DOHH2 (cell line): ENCODE measurements at regions not wholly inside any gene's neighbourhood (a gene's known extent, or its start where the extent isn't known, plus 50 kb on each side); places are given as distances from the start of the nearest gene placed in this dataset.

Experiments used
- EZH2phosphoT487 ChIP-seq: fragments of 200-600 bp; sonication (generic); IDR thresholded peaks from 2 replicates; pipeline ENCODE4 v1.6.1; 2017; ENCODE audit warnings: borderline replicate concordance, mild to moderate bottlenecking, antibody characterized with exemption, low read length, moderate library complexity, mixed read lengths
- TF ChIP-seq, protein P1 (sequence below): fragments of 200-600 bp; sonication (generic); IDR thresholded peaks from one replicate; pipeline ENCODE4 v1.5.1; 2014; ENCODE audit warnings: antibody characterized with exemption, mild to moderate bottlenecking, low read depth, low read length; ENCODE audit not compliant: poor library complexity, severe bottlenecking

DNA sequence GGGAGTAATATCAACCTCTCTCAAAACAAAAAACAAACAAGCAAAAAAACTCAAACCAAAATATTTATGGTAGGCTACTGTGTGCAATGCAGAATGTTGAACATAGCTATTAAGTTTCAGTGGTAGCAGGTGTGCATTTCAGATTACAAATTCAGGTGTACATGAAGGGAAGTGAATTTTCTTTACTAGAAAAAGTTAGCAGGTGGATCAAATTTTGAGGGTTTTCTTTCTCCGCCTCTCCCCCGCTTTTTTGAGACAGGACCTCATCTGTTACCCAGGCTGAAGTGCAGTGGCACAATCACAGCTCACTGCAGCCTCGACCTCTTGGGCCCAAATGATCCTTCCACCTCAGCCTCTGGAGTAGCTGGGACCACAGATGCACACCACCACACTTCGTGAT is 109.7 kb upstream of the GOLIM4 start:
- TF ChIP-seq, protein P1, sequence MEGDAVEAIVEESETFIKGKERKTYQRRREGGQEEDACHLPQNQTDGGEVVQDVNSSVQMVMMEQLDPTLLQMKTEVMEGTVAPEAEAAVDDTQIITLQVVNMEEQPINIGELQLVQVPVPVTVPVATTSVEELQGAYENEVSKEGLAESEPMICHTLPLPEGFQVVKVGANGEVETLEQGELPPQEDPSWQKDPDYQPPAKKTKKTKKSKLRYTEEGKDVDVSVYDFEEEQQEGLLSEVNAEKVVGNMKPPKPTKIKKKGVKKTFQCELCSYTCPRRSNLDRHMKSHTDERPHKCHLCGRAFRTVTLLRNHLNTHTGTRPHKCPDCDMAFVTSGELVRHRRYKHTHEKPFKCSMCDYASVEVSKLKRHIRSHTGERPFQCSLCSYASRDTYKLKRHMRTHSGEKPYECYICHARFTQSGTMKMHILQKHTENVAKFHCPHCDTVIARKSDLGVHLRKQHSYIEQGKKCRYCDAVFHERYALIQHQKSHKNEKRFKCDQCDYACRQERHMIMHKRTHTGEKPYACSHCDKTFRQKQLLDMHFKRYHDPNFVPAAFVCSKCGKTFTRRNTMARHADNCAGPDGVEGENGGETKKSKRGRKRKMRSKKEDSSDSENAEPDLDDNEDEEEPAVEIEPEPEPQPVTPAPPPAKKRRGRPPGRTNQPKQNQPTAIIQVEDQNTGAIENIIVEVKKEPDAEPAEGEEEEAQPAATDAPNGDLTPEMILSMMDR = no peak
- TF ChIP-seq EZH2phosphoT487 = no peak
